Stimulated activated CD4-positive, alpha-beta T cell treated with anti-CD3 and anti-CD28 coated beads, Interleukin-2, amount 100 ng/mL, for 24 hours (primary cell): ENCODE measurements at regions not wholly inside any gene's neighbourhood (a gene's known extent, or its start where the extent isn't known, plus 50 kb on each side); places are given as distances from the start of the nearest gene placed in this dataset.
A peak's percentile ranks its signal among the peaks of the same experiment; 100 is the strongest.
"Not testable (repeated sequence)": the region's sequence is repeated elsewhere in the genome, so short reads cannot be mapped to it uniquely, and the experiment has no call there.

ENCODE experiments used
- DNase-seq, 2 donors: peaks; one replicate each; pipeline ENCODE4 v3.0.0-alpha.2; 2020

DNA sequence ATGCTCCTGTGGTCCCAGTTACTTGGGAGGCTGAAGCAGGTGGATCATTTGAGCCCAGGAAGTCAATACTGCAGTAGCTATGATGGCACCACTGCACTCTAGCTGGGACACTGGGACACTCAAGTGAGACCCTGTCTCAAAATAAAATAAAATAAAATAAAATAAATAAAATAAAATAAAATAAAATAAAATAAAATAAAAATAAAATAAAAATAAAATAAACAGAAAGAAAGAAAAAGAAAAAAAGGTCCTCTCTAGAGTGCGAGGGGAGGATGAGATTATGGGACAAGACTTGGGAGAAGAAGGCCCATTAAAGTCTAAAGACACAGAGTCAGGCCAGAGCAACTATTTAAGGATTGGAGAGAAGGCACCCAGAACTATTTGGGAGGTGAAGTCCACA lies 172.5 kb downstream of the IER5 start:
- no peak for DNase-seq

DNA sequence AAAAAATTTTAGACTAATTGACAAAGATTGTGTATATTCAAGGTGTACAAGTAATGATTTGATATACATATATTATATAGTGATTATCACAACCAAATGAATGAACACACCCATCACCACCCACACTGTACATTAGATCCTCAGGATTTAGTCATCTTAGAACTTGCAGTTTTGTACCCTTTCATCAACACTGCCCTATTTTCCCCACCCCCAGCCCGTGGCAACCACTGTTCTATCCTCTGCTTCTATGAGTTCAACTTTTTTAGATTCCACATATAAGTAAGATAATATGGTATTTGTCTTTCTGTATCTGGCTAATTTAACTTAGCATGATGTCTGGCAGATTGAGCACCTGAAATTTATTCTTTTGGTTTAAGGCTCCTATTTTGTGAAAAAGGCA lies 173.6 kb downstream of the IER5 start:
- DNase-seq, result no peak

DNA sequence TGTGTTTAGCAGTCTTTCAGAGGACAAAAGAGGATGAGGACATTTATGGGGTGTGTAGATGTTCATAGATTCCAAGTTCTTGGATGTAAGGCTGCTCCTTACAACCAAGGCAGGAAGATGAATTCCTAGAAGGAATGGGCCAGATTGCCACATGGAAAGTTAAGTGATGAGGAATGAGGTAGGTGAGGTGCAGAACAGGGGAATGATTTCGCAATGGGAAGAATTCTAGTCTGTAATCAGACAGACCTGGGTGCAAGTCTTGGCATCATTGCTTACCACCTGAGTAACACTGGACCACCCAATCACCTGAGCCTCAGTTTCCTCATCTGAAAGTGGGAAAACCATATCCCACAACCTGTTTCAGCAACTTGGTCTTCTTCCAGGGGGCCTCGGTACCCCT lies 174.9 kb downstream of the IER5 start:
- DNase-seq, result no peak

DNA sequence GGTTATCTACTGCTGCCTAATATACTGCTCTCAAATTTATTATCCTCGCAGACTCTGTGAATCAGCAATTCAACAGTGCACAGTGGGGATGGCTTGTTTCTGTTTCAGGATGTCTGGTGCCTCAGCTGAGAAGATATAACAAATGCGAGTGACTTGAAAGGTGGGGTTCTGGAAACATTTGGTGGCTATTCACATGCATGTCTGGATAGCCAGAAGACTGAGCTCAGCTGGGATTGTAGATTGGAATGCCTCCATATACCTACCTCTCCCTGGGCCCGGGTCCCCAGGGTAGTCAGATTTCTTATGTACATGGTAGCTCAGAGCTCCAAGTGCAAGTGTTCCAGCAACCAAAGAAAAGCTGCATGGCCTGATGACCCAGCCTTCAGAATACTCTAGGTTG lies 176.3 kb downstream of the IER5 start:
- DNase-seq, result no peak

DNA sequence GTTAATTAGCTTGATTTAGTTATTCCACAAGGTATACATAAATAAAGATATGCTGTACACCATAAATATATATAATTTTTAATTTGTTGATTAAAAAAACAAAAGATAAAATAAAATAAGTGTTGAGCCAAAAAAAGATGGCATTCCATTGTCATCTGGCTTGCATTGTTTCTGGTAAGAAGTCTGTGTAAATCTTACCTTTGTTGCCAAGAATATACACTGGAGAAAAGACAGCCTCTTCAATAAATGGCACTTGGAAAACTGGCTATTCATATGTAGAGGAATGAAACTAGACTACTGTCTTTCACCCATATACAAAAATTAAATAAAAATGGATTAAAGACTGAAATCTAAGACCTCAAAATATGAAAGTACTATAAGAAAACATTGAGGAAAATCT lies 196.5 kb downstream of the IER5 start:
- DNase-seq, result no peak

DNA sequence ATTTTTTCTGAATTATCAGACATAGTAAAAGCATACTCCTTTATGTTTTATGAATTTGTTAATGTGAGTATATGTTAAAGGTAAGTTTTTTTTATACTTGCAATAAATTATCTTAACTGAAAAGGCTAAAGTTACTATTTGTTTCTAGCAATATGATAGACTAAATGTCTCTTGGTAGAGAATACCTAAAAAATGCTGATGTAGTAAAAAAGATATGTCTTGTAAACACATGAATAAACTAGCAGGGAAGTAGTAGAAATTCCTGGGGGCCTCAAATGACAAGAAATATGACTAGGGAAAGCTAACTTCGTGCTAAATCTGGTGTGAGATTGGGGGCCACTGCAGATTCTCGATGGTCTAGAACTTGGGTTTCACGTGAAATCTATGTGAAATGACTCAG lies 188.1 kb upstream of the CACNA1E start:
- DNase-seq, result no peak

DNA sequence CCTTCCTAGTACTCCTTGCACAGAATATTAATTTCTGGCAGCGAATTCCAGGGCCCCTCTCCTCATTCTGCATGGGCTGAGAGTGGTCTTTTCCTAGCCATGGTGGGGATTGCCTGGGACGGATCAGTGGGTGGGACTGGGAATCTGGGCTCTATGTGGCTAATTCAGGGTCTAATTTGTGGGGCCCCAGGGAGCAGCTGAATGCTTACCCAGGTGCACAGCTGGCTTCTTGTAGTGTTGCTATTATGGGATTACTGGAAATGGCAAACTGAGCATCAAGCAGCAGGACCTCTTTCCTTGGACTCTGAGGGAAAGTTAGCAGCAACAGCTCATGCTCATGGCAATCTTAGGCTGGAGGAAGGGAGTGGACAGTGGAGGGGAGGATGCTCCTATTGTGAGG lies 187.1 kb upstream of the CACNA1E start:
- DNase-seq, result no peak

DNA sequence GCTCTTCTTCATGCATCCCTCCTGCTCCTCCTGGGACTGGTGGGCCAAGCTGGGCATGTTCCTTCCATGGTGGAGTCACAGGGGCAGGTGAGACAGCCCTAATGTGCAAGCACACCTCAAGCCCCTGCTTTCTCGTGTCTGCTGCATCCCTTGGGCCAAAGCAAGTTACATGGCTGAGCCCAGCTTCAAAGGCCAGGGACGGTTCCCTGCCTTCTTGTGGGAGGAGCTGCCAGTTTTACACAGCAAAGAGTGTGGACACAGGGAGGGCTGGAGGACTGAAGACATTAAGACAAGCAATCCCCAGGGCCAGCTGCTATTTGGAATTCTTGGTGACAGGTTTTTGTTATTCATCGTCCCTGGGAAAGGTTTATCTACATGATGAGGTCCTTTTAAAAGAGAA lies 175.2 kb upstream of the CACNA1E start:
- DNase-seq, result no peak

DNA sequence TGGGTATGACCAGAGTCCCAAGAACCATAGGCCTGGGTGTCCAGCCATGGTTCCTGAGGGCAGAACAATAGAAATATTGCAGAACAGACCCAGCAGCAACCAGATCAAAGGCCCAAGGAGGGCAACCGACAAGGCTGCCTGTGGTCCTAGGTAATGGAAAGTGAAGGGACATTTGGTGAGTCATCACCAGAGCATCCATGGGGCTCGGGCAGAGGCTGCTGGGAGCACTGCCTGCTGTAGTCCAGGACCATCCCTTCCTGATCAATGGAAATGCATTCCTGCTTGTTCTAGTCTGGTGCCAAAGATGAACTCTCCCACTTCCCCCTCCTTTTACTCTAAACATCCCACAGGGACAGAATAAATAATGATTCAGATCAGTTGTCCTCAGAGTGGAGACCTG lies 172.8 kb upstream of the CACNA1E start:
- DNase-seq, result no peak

DNA sequence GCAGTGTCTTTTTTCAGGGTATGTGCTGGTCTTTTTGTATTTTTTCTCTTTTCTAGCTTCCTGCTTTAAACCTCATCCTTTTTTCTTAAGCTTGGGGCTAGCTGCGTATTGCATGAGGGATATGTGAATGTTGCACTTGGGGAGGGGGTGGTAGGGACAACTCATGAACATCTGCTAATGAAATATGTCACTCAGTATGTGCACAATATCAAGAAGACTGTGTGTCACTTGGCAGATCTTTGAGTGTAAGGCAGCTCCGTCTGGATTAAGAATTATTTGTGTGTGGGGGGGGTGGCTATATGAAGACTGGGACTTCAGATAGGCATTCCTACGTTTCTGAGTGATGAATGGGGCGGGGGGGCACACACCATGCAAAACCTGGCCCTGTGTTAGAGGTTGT lies 170.4 kb upstream of the CACNA1E start:
- DNase-seq, result no peak

DNA sequence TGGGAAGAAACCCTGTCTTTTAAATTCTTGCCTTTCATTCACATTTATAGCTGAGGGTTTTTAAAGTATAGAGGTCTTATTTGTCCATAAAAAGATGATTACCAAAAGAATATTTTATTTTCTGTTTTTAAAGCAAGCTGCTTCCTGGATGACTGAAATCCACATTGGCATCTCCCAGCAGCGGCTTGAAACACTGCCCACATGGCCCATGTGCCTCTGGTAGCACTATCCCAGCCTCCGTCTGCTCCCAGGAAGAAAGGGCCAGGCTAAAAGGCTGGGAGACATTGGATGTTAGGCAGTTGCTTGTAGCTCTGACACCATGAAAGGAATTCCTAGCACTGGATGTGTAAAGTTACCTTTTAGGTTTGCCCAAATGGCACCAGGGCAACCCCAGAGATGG lies 169.9 kb upstream of the CACNA1E start:
- DNase-seq, result no peak

DNA sequence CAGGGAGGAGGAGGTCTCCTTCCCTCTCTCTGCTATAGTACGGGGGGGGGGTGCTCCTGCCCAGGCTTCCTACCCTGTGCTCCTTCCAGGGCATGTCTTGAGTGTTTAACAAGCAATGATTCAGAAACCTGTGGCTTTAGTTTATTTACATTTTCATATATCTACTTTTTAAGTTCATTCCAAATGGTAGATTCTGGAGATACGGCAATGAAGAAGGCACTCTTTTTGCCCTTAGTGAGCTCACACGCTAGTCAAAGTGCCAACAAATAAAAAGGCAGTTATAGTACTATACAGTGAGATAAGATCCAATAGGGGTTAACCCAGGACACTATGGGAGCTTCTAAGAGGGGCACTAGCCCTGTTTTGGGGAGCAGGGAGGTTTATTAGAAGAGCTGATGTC lies 169.3 kb upstream of the CACNA1E start:
- DNase-seq, result no peak

DNA sequence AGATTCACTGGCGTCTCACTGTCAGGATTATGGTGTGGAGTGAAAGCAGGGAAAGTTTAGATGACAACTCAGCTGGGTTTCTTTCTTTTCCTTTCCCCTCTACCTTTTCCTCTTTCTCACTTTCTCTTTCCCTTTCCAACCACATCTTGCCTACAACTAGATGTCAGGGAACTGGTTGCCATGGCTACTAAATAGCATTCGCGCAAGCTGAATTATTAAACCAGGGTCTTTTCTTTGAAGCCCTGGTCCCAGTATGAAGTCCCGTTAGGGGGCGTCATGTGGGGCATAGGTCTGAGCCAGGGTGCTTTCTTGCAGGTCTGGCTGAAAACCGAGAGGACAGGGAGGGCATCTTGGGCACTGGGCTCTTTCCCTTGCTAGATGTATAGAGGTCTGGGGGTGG lies 168.4 kb upstream of the CACNA1E start:
- DNase-seq, result no peak

DNA sequence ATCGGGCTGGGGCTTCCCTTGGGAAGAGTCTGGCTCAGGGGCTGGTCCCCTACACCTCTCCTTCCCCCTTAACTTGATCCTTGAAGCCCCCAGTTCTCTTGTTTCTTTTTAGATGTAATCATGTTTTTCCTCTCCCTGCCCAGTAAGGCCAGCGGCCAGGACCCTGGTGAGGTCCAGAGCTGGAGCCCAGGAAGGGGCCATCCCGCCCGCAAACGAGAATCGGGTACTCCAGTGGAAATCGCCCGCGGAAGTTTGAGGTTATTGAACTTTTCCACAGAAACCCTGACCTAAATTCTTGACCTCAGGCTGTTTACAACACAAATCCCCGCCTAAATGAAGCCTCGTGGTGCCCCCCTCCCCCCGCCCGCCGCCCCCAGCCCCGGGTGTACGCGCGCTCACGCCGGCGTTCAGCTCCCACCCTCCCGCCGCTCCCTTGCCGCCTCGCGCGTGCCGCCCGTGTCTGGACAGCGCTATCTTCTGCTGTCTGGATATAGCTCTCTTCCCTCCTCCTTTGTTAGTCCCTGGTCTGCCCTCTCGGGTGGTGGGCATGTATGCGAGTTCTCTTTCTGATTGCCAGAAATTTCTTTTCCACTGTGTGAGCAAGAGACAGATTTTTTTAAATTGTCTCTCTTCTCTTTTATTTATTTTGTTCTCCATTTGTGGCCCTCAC lies 165.9 kb upstream of the CACNA1E start:
- peak in 1 of 2 donors; percentile 26 for DNase-seq

DNA sequence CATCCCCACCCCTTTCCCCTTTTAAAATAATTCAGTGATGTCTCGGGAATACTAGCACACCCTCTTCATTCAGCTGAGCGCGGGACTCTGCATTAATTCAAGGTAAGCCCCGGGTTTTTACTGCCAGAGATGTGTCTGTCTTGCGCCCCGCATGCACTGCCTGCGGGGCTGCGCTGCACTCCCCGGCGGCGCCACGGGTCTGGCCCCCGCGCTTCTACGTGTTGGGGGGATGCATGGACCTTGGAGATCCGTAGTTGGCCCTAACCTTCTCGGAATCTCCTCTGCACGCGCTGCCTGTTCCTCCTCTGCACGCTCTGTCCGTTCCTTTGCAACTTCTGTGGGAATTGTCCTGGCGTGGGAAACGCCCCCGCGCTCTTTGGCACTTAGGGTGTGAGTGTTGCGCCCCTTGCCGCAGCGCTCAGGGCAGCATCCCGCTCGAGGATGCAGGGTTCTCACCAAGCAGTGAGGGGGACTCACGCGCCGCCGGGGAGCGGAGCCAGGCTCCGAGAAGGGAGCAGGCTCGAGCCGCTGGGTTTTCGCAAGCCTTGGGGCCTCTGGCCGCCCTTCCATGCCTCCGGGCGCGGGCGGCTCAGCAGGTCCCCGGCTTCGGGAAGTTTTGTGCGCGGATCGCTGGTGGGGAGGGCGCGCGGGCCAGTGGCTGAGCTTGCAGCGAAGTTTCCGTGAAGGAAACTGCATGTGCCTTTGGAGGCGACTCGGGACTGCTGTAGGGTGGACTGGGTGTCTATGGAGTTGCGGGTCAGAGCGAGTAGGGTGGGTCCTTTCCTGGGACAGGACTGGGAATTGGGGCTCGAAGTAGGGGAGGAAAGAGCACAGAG lies 165.1 kb upstream of the CACNA1E start:
- DNase-seq, result peak in 1 of 2 donors; percentile 29

DNA sequence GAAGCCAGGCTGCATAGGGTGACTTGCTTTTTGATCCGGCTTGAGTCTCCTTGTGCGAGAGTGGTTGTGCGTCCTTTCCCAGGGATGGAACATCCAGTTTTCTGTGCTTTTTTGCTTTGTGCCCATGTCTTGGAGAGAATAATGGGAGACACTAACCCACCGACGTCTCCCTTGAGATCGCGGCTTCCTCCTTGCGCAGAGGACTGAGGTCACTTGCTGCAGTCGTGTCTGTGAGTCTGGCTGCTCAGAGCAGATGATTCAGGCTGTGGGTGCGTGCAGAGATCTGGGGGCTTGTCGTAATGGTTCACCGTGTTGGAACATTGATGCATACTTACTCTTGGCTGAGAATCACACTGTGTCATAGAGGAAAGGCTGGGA lies 164.5 kb upstream of the CACNA1E start:
- peak; percentile 19 to 27 for DNase-seq

DNA sequence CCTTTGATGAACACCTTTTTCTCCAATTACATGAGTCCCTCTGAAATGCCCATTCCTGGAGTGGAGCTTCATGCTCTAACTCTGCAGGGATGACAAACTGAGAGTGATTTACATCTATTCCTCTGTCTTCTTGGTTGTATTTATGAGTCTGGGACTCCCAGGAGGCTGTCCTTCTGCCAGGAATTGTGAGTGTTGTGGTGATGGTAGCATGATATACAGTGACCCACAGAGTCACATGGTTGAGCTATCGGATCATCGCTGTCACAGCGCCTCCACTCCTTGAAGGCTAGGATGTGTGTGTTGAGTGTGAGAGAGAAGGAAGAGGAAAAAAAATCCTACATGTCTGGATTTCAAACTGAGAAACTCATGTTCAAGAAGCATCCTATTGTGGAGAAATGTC lies 163.4 kb upstream of the CACNA1E start:
- no peak for DNase-seq

DNA sequence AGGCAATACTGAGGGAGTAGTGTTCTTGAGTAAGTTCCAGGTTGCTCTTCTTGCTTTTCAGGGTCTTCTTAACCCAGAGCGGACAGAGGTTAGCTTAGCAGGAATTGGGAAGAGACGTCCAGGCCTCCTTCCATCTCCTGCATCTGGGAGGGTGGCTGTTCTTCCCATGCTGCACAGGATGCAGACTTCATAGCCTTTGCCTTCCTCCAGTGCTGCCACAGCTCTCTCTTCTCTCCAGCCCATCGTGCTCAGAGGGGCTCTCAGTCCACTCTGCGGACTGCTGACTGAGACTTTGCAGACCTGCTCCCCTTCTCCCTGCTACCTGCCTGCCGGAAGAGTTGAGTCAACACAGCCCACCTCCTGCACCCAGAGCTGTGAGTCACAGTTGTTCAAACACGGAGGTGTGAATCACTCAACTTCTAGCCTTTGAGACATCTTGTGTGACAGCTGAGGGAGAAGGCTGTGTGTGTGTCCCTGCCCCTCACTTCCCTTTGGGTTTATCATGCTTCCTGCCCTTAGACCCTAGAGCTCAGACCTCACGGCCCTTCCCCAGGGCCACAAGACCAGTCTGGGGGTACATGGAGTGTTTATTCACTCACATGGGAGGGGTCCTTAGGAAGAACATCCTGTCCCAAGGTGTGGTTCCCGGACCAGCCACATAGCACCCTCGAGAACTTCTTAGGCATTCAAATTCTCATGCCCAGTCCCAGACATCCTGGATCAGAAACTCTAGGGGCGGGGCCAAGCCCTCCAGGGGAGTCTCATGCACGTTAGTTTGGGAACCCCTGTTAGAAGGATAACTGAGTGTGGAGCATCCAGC lies 158.3 kb upstream of the CACNA1E start:
- peak; percentile 53 to 57 for DNase-seq

DNA sequence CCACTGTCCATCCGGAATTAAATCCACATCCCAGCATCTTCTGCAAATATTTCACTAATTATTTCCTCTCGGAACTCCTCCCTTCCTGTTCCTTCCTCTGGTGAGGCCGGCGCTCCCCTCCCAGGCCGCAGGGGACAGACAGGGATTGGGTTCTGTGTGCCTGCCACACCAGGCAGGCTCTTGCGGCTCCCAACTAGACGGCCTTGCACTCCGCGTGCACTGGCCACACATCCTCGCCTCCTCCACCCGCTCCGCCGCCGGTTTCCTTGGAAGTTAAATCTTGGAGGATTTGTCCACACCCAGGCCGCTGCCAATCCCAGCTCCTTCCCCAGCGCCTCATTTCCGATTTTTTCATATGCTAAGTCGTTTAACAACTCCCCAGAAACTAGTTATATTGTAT lies 157.6 kb upstream of the CACNA1E start:
- DNase-seq, result not testable (repeated sequence)

DNA sequence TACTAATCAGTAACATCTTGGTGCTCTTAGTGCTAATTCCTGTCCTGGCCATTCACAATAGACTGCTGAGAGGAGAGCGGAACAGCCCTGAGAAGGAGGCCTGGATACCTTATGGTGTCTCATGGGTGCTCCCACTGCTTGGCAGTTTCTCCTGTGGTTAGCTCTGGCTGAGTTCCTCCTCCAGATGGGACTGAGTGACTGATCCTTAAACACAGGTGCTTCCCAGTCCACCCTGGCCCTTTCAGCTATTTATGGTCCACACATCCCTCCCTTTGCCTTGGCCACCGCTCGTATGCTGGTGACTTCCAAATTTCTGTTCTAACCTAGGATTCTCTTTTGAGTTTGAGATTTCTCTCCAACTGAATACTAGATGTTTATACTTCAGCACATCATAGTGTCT lies 157.0 kb upstream of the CACNA1E start:
- DNase-seq, result no peak

DNA sequence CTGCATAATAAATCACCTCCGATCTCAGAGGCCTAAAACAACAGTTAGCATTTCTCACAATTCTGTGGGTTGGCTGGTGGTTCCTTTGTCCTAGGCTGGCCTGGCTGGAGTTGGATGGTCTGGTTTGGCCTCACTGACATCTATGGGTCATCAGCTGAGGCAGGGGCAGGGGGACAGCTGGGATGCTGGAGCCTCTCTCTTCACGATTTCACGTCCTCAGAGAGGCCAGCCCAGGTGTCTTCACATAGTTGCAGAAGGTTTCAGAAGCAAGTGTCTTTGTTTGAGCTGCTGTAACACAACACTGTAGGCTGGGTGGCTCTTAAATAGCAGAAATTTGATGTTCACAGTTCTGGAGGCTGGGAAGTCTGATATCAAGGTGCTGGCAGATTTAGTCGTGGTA lies 155.5 kb upstream of the CACNA1E start:
- peak in 1 of 2 donors; percentile 10 for DNase-seq

DNA sequence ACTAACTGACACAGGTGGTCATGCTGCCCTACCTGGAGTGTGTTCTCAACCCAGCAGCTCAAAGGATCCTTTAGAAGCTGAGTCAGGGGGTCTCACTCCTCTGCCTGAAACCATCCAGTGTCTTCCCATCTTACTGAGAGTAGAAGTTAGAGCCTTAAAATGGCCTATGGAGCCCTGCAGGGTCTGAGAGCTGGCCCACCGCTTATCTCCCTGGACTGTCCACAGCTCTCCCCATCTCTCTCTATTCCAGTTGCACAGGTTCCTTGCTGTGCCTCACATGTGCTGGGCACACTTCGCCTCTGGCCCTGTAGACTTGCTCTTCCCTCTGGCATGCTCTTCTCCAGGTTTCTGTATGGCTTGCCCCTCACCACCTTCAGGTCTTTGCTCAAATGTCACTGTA lies 148.6 kb upstream of the CACNA1E start:
- DNase-seq, result no peak

DNA sequence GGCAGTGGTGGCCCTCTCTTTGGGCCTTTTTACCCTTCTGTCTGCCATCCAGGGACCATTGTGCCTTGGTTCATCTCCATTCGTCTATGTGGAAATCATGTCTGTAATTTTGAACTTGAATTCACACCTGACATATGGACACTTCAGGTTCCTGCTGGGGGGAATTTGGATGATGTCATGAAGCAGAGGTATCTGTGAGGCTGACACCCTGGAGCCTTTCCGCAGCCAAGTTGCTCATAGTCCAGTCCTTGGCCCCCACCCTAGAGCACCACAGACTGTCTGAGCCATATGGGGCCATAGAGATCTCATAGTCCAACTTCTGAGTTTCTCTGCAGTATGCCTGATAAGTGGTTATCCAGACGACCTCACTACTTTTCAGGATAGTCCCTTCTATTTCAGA lies 147.7 kb upstream of the CACNA1E start:
- DNase-seq, result no peak
